WI38 (cell line): ENCODE measurements at regions not wholly inside any gene's neighbourhood (a gene's known extent, or its start where the extent isn't known, plus 50 kb on each side); places are given as distances from the start of the nearest gene placed in this dataset.
"Not testable (repeated sequence)": the region's sequence is repeated elsewhere in the genome, so short reads cannot be mapped to it uniquely, and the experiment has no call there.

Experiments used
- H3K4me3 ChIP-seq: 2 replicates; pipeline ENCODE4 v1.5.1; 2011; ENCODE audit warnings: low read depth, mild to moderate bottlenecking, control low read depth, low read length
- TF ChIP-seq, protein P1 (sequence below): IDR thresholded peaks from 2 replicates; pipeline ENCODE4 v1.5.1; 2012; ENCODE audit warnings: low read depth, mild to moderate bottlenecking, control low read depth, low read length

DNA sequence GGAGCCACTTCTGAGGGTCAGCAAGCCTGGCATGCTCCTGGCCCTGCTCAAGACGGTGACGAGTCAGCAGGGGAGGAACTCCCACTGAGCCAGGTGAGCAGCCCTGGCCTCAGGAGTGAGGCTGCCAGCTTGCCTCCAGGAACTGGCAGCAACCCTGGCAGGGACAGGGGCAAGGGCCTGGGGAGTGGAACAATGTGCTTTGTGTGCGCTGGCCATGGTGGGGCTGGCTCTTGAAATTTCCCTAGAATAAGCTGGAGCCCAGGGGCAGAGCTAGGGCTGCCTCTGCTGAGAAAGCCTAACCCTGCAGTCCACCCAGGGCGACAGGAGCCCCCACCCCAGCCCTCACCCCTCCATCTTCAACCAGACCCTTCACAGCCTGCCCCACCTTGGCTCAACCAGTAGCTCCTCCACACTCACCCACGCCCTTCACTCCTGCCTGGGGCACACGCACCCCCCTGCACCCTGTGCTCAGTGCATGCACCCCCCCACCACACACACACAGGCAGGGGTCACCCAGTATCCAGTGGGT, 88.0 kb downstream of the MRPL14 start:
- no peak overlapping the region for H3K4me3 ChIP-seq
- TF ChIP-seq, protein P1, sequence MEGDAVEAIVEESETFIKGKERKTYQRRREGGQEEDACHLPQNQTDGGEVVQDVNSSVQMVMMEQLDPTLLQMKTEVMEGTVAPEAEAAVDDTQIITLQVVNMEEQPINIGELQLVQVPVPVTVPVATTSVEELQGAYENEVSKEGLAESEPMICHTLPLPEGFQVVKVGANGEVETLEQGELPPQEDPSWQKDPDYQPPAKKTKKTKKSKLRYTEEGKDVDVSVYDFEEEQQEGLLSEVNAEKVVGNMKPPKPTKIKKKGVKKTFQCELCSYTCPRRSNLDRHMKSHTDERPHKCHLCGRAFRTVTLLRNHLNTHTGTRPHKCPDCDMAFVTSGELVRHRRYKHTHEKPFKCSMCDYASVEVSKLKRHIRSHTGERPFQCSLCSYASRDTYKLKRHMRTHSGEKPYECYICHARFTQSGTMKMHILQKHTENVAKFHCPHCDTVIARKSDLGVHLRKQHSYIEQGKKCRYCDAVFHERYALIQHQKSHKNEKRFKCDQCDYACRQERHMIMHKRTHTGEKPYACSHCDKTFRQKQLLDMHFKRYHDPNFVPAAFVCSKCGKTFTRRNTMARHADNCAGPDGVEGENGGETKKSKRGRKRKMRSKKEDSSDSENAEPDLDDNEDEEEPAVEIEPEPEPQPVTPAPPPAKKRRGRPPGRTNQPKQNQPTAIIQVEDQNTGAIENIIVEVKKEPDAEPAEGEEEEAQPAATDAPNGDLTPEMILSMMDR = no peak

- no peak overlapping the region for H3K4me3 ChIP-seq
- TF ChIP-seq, protein P1 = no peak
Observed at GRCh38 chr6:44038543-44039065, 88.6 kb downstream of the MRPL14 start.

- TF ChIP-seq, protein P1 = no peak
Observed at GRCh38 chr6:44037847-44038542, 89.3 kb downstream of the MRPL14 start.

DNA sequence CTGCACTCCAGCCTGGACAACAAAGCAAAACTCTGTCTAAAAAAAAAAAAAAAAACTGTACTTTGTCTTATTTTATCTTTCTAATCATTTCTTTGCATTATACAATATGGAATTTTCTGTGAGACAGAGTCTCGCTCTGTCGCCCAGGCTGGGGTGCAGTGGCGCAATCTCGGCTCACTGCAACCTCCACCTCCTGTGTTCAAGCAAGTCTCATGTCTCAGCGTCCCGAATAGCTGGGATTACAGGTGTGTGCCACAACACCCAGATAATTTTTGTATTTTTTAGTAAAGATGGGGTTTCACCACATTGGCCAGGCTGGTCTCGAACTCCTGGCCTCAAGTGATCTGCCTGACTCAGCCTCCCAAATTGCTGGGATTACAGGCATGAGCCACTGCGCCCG, 90.0 kb downstream of the MRPL14 start:
- H3K4me3 ChIP-seq = not testable (repeated sequence)

More at GRCh38 chr6:44037847-44038542, 89.3 kb downstream of the MRPL14 start:
- no peak overlapping the region for H3K4me3 ChIP-seq

DNA sequence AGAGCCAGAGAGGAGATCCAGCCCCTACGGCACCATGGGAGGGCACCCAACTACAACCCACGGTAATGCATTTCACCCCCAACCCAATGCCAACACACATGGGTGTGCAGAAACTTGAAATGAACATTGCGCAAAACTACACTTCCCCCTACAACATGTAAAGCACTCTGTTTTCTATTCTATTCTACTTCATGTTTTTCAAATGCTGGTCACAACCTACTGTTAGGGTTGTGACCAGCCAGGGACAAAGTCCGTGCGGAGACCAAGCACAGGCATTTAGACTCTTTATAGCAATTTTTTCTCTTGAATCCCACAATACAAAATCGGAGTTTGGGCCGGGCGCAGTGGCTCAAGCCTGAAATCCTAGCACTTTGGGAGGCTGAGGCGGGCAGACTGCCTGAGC, 90.6 kb downstream of the MRPL14 start:
- no peak overlapping the region for H3K4me3 ChIP-seq

GRCh38 chr6:44036196-44036595, 91.1 kb downstream of the MRPL14 start:
- TF ChIP-seq, protein P1 = no peak
- H3K4me3 ChIP-seq = no peak overlapping the region

More for the DNA sequence above, 90.6 kb downstream of the MRPL14 start:
- TF ChIP-seq, protein P1 = no peak

DNA sequence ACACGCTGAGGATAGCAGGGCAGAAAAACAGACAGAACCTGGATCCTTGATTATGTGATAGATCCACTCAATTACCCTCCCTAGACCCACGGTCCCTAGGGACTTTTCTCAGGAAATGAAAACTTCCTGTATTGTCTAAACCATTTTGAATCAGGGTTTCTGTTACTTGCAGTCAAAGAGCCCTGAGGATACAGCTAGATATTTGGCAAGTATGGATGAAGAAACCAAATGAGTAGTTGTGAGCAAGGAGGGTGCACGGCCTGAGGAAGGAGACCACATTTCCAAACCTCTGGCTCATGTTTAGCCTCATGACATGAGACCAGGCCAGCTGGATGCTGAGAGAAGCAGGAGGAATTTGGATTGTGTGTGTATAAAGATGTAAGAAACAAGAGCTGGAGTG, 91.6 kb downstream of the MRPL14 start:
- TF ChIP-seq, protein P1 = no peak
- H3K4me3 ChIP-seq = no peak overlapping the region
